OCI-LY3 (cell line): ENCODE measurements at regions not wholly inside any gene's neighbourhood (a gene's known extent, or its start where the extent isn't known, plus 50 kb on each side); places are given as distances from the start of the nearest gene placed in this dataset.

Experiments
- EZH2phosphoT487 ChIP-seq: fragments of 200-600 bp; shearing (Covaris generic); IDR thresholded peaks from 2 replicates; pipeline ENCODE4 v1.6.1; 2018; ENCODE audit warnings: antibody characterized with exemption, mixed run types, low read depth
- TF ChIP-seq, protein P1 (sequence below): fragments of 200-600, 300-600 bp; sonication (generic); IDR thresholded peaks from 2 replicates; pipeline ENCODE4 v1.5.1; 2014; ENCODE audit warnings: antibody characterized with exemption, low read length, low read depth

DNA sequence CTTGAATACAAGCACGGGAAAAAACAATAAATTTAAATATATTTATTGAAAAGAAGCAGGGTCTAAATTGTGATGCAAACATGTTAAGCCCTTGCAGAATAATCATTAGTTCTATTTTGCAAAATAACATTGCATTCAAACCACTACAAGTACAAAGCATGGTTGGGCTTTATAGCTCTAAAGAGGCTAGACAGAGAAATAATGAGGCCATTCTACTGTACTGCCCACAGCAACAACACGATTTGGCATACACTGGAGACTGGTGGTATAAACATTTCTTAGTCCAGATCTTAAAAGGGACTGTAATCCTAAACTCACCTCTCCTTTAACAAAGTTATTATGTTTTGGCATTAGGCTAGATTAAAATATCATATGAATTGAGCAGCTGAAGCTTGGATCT, 204.3 kb upstream of the LRIG1 start:
- TF ChIP-seq, protein P1, sequence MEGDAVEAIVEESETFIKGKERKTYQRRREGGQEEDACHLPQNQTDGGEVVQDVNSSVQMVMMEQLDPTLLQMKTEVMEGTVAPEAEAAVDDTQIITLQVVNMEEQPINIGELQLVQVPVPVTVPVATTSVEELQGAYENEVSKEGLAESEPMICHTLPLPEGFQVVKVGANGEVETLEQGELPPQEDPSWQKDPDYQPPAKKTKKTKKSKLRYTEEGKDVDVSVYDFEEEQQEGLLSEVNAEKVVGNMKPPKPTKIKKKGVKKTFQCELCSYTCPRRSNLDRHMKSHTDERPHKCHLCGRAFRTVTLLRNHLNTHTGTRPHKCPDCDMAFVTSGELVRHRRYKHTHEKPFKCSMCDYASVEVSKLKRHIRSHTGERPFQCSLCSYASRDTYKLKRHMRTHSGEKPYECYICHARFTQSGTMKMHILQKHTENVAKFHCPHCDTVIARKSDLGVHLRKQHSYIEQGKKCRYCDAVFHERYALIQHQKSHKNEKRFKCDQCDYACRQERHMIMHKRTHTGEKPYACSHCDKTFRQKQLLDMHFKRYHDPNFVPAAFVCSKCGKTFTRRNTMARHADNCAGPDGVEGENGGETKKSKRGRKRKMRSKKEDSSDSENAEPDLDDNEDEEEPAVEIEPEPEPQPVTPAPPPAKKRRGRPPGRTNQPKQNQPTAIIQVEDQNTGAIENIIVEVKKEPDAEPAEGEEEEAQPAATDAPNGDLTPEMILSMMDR, result no peak
- TF ChIP-seq EZH2phosphoT487, result no peak
